Thoracic aorta (tissue), 2 donors: ENCODE measurements at regions not wholly inside any gene's neighbourhood (a gene's known extent, or its start where the extent isn't known, plus 50 kb on each side); places are given as distances from the start of the nearest gene placed in this dataset.

ENCODE experiments used
- ATAC-seq: fragments of 150-250 bp; one replicate; pipeline ENCODE4 v1.8.0; 2017; ENCODE audit warnings: low read depth; ENCODE audit not compliant: insufficient number of reproducible peaks, low FRiP score
- DNase-seq: peaks from one replicate; pipeline ENCODE4 v3.0.0-alpha.2; 2020; ENCODE audit warnings: low spot score
- H3K27ac ChIP-seq, 2 donors: fragments of 200-600 bp; sonication (generic); 1 replicate in 1 of 2; 2 replicates in 1 of 2; pipeline ENCODE4 v1.5.1; 2016; ENCODE audit warnings: mild to moderate bottlenecking in 2 of 2, moderate library complexity in 2 of 2
- H3K27me3 ChIP-seq: fragments of 200-600 bp; sonication (generic); replicated peaks from 2 replicates; pipeline ENCODE4 v1.6.0; 2016; ENCODE audit warnings: mild to moderate bottlenecking; ENCODE audit not compliant: insufficient read depth
- H3K36me3 ChIP-seq: fragments of 200-600 bp; sonication (generic); one replicate; pipeline ENCODE4 v1.5.1; 2016
- H3K4me1 ChIP-seq, 2 donors: fragments of 200-600 bp; sonication (generic); 1 replicate in 1 of 2; 2 replicates in 1 of 2; pipeline versions ENCODE4 v1.5.1 to v1.6.0; 2016; ENCODE audit warnings: low read depth in 2 of 2, mild to moderate bottlenecking in 1 of 2; ENCODE audit not compliant: control insufficient read depth in 1 of 2
- H3K4me3 ChIP-seq: fragments of 200-600 bp; sonication (generic); 2 replicates; pipeline ENCODE4 v1.5.1; 2016; ENCODE audit warnings: mild to moderate bottlenecking
- H3K9me3 ChIP-seq: fragments of 200-600 bp; sonication (generic); 2 replicates; pipeline ENCODE4 v1.5.1; 2016
- CTCF ChIP-seq: fragments of 200-600 bp; sonication (generic); IDR thresholded peaks from one replicate; pipeline ENCODE4 v1.5.1; 2019; ENCODE audit warnings: antibody characterized with exemption

DNA sequence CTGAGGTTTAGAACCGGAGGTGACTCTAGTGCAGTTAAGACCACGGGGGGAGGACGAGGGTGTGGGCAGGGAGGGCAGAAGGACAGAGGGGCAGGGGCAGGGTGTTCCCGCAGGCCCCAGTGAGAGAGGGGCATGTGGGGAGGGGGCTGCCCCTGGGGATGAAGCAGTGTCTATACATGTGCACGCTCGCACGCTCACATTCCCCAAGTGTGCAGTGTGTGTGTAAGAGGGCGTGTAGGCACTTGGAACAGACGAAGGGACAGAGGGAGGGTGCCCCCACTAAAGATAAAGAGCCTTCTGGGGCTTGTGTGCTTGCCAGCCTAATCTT, 69.5 kb upstream of the MEF2A start:
- ATAC-seq (no peak), DNase-seq (no peak)
- Histone ChIP-seq H3K4me1 (peaks cover 0 to 8% of the 10 kb centered on the region in 2 donors), H3K27me3 (no peaks in the 10 kb centered on the region), H3K36me3 (no peaks in the 10 kb centered on the region), H3K27ac (no peak overlapping the region), H3K4me3 (no peak overlapping the region), H3K9me3 (no peaks in the 10 kb centered on the region)
- no peak for TF ChIP-seq CTCF

- H3K4me3 ChIP-seq: no peak overlapping the region
- H3K9me3 ChIP-seq: no peaks in the 10 kb centered on the region
- no peak for TF ChIP-seq CTCF
- no peak for ATAC-seq
- H3K27me3 ChIP-seq: no peaks in the 10 kb centered on the region
- H3K27ac ChIP-seq: no peak overlapping the region
- no peaks in the 10 kb centered on the region for H3K36me3 ChIP-seq
- peaks cover 3 to 31% of the 10 kb centered on the region in 2 donors for H3K4me1 ChIP-seq
- no peak for DNase-seq
These were observed 63.6 kb upstream of the MEF2A start for GRCh38 chr15:99502182-99502581.

DNA sequence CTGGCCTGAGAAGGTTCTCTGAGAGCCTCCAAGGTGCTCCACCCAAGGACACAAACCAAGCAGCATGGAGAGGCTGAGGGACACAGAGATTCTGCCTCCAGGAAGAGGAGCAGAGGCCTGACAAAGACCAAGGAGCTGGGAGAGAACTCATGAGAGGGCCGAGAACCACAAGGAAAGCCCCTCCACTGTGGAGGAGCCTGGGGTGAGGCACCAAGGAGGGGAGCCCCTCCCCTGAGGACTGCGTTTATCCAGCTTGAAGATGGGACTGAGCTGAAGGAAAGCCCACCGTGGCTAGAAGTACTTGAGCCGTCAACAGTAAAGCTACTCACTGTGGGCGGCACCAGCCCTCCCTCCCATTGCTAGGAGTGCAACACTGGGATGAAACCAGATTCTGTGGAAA, 63.1 kb upstream of the MEF2A start:
- no peak for DNase-seq
- peaks cover 8 to 35% of the 10 kb centered on the region in 2 donors for H3K4me1 ChIP-seq
- no peak for TF ChIP-seq CTCF
- H3K36me3 ChIP-seq: no peaks in the 10 kb centered on the region
- no peaks in the 10 kb centered on the region for H3K27me3 ChIP-seq
- H3K9me3 ChIP-seq: no peaks in the 10 kb centered on the region
- no peak overlapping the region for H3K27ac ChIP-seq
- ATAC-seq: no peak
- H3K4me3 ChIP-seq: no peak overlapping the region

GRCh38 chr15:99503411-99503810, 62.4 kb upstream of the MEF2A start:
- TF ChIP-seq CTCF: no peak
- H3K9me3 ChIP-seq: no peaks in the 10 kb centered on the region
- DNase-seq (no peak), ATAC-seq (no peak)
- no peak overlapping the region for H3K27ac ChIP-seq
- H3K4me3 ChIP-seq: no peak overlapping the region
- H3K36me3 ChIP-seq: no peaks in the 10 kb centered on the region
- peaks cover 15 to 43% of the 10 kb centered on the region in 2 donors for H3K4me1 ChIP-seq
- H3K27me3 ChIP-seq: no peaks in the 10 kb centered on the region

- Histone ChIP-seq H3K4me1 (peaks cover 18 to 50% of the 10 kb centered on the region in 2 donors), H3K36me3 (no peaks in the 10 kb centered on the region), H3K27ac (no peak overlapping the region), H3K9me3 (no peaks in the 10 kb centered on the region), H3K4me3 (no peak overlapping the region), H3K27me3 (no peaks in the 10 kb centered on the region)
- no peak for ATAC-seq
- DNase-seq: no peak
- TF ChIP-seq CTCF: no peak
These were observed 61.5 kb upstream of the MEF2A start for GRCh38 chr15:99504071-99504822.
